ENCODE measurements at regions not wholly inside any gene's neighbourhood (a gene's known extent, or its start where the extent isn't known, plus 50 kb on each side); places are given as distances from the start of the nearest gene placed in this dataset.
A peak's percentile ranks its signal among the peaks of the same experiment; 100 is the strongest.
"Not testable (repeated sequence)": the region's sequence is repeated elsewhere in the genome, so short reads cannot be mapped to it uniquely, and the experiment has no call there.

DNA sequence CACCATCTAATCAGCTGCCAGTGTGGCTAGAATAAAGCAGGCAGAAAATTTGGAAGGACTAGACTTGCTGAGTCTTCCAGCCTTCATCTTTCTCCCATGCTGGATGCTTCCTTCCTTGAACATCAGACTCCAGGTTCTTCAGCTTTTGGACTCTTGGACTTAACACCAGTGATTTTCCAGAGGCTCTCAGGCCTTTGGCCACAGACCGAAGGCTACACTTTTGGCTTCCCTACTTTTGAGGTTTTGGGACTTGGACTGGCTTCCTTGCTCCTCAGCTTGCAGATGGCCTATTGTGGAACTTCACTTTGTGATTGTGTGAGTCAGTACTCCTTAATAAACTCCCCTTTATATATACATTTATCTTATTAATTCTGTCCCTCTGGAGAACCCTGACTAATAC is 129.8 kb upstream of the MB21D2 start:
- not testable (repeated sequence) for DNase-seq (ENCODE audit: low spot score)

DNA sequence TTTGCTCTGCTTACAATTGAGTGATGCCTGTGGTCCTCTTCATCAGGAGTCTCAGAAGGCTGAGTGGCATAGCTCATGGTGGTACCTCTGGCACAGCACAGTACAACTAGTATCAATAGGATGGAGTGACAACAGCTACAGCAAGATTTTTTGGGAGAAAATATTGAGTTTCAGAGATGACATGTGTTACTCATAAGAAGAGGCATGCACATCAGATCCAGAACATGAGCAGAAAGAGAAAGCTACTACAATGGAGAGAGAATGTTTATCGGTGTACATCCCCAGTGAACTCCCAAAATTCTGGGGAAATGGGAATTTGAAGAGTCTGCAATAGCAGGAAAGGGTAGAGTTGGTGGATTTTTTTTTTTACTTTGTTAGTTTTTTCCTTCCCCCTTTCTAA is 130.5 kb upstream of the MB21D2 start:
- DNase-seq (ENCODE audit: low spot score): no peak

DNA sequence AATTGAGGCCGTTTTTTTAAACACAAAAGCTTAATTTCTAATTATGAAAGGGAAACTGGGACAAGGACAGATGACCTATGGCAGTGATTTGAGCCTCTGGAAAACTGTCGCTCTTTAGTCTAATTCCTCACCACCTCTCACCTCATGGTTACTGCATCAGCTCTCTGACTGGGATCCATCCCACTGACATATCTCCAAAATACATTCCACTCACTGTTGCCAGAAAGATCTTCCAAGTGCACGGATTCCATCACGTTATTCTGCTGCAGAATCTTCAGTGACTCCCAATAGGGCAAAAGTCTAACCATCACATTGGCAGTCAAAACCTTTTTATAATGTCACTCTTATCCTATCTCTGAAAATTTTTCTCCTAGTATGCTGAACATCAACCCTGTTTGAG is 132.3 kb upstream of the MB21D2 start:
- no peak for DNase-seq (ENCODE audit: low spot score)

DNA sequence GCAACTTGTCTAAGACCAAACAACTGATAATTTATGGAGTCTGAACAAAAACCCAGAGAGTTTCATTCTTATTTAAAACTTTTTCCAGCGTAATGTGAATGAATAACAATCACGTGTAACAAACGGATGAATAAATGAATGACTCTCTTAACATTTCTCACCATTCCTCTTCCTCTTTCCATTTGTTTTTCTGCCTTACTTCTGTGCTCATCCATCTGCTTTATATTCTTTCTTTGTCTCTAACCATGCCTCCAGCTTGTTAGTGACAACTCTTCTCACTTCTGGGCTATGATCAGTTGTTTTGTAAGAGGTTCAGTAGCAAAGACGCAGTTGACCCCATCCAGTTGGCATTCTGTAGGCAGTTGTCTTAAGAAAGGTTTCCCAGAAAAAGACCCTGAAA is 133.7 kb upstream of the MB21D2 start:
- no peak for DNase-seq (ENCODE audit: low spot score)

DNA sequence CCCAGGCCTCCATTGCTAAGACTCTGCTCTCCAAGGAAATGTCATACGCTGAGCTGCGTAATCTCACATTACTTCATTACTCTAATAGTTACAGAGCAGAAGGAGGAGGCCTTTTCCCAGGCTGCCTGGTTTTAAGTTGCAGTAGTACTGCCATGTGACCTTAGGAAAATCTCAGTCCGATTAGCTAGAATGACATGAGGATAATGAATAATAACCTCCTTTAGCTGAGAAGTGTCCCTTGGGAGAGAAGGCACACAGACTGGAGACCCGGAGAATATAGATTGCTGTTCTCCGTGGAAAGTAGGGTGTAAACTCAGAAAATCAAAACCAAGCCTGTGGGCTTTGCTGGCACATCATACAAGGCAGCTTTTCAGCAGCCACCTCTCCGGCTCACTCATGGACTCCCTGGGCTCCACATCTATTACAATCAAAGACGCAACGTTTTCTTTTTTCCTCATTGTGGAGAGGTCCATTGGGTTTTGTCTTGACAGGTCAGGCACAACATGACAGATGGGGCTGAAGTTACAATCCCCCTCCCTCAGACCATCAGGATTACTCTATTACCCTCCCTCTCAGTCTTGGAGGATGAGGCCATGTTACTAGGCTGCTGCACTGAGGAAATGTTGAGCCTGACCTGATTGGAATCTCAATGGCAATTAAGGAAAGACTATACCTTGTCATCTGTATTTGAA is 134.8 kb upstream of the MB21D2 start:
- DNase-seq (ENCODE audit: low spot score): no peak

DNA sequence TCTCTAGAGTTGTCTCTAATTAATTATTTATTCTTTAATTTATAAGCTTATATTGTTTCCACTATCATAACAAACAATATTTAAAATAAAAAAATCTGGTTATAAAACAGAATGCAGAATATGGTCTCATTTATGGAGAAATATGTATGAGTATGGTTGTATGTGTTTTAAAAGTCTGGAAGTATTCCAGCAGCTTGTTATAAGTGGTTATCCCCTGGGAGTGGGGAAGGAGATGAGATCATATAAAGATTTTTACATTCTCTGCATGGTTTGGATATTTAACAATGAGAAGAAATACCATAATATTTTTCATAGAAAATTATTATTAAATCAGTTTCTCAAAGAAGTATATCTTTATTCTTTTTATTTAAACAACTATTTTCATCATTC is 135.4 kb upstream of the MB21D2 start:
- DNase-seq (ENCODE audit: low spot score): no peak

DNA sequence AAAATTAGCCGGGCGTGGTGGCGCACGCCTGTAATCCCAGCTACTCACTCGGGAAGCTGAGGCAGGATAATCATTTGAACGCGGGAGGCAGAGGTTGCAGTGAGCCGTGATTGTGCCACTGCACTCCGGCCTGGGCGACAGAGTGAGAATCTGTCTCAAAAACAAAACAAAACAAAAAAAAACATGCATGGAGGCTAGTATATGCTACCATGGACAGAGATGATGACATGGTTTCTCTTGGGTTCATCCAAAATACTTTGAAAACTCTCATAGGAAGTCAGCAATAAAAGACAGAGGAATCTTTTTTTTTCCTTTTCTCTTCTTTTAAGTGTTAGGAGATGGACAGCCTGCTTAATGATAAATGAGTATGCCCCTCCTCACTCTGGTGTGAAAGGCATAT is 137.7 kb upstream of the MB21D2 start:
- DNase-seq (ENCODE audit: low spot score): no peak

DNA sequence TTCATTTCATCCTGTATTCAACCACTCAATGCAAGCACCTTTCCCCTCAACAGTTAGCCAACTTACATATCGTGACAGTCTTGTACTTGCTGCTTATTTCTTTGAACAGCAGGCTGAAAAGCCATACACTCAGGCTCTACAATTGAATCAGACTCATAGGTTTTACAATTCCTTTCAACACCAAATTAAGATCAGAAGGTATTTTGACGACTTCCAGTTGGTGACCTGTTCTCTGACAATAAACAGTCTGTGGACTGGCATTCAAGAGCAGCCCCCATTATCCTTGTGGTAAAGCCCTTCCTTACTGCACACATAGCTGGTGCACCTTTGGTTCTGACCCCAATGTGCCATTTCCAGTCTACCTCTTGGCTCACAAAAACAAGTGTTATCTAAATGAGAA is 140.0 kb upstream of the MB21D2 start:
- no peak for DNase-seq (ENCODE audit: low spot score)

DNA sequence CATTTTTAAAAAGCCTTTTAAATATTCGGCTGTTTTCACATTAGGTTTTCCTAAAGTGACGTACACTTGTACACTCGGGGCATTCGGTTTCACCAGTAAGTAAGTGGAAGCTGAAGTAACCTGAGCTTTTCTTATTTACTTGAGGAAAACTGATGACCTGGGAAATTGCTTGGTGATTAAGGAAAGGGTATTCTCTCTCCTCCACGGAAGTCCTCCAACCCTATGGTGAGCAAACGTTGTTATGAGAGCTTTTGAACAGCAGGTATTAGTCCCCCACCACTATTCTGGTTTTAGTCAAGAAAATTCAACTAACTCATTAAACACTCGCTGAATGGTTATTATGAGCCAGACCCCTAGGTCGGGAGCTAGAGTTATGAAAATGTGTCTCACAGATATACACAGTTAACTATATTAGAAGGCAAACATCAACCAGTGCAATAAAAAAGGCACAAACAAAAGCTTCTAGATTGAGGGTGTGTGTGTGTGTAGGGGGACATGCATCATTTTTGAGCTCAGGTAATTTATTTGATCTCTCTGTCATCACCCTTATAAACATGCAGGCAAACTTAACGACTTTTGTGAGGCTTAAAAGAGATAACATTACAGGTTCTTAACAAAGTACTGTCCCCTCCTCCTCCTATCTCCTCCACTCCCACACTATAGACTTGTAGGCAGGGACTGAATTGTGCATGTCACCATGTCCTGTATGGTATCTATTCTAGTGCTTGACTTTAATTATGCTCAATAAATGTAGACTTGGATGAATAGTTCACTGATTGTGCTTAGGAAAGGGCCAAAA is 143.3 kb upstream of the MB21D2 start:
- no peak for DNase-seq (ENCODE audit: low spot score)

DNA sequence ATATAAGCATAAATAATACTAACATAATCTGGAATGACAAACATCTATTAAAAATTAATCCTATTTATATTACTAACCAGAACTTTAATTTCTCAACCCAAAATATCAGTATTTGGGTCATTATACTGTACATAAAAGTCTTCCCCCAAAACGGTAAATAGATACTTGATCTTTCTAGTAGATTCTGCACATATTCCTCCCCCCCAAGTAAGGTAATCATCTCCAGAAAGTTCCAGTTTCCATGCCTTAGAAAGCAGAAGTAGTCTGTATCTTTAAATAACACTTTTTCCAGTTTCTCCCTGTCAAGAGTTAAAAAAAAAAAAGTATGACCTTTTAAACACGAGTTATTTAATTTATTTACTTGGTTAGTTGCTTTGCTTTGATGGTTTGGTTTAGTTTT is 150.7 kb upstream of the MB21D2 start:
- no peak for DNase-seq (ENCODE audit: low spot score)

DNA sequence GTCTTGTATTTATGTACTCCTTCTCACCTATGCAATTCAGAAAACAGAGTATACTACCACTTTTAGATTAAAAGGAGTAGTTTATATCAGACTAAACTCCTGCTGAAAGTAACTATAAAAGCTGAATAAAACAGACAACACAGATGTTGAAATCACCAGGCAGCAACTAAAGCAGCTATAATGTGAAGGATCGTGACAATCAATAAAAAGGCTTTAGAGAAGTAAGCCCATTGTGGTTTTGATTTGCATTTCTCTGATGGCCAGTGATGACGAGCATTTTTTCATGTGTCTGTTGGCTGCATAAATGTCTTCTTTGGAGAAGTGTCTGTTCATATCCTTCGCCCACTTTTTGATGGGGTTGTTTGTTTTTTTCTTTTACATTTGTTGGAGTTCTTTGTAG is 152.1 kb upstream of the MB21D2 start:
- DNase-seq (ENCODE audit: low spot score): not testable (repeated sequence)

DNA sequence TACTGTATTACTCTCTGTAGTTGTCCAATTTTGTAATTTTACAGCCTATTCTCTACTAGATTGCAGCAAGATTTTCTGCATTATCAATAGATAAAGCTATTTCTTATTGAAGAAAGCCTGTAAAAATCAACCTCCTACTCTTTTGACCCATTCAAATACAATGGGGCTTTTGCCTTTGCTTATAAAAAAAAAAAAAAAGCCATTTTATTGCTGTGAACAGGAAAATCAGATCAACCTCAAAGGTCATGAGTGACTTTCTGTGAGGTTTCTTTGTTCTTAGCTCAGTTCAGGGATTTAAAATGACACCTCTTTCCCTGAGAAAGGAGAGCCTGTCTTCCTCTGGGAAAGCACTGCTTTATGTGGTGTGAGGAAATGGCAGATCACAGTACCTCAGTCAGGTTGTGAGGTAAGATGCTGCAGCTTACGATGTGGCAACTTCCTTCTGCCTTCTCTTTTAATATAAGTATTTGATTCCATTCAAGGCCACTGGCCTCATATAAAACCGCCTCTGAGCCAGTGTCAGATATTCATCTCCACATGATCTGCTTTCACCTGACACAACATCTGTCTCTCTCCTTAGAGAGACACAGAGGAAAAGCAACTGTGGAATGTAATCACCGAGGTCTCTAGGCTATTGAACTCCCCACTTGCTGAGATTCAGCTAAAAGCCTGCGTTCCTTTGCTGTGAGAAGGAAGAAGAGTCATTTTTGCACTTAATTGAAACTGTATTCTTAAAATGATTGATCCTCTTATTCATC is 161.5 kb upstream of the MB21D2 start:
- DNase-seq (ENCODE audit: low spot score): no peak

DNA sequence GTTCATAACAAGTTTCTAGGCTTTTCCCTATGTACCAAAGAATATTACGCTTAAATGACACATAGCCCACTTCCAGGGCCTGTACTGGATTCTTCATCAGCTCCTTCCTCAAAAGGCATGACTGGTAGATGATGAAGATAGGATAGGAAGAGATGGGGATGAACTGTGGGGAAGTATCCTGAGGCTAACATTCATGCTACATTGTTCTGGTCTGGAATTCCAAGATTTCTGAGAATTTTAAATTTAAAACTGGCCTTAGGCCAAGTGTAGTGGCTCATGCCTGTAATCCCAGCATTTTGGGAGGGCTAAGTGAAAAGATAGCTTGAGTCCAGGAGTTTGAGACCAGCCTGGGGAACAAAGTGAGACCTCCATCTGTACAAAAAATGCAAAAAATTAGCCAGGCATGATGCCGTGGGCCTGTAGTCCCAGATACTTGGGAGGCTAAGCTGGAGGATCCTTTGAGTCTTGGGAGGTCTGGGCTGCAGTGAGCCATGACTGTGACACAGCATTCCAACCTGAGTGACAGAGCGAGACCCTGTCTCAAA is 160.1 kb upstream of the PLAAT1 start:
- DNase-seq (ENCODE audit: low spot score): no peak

DNA sequence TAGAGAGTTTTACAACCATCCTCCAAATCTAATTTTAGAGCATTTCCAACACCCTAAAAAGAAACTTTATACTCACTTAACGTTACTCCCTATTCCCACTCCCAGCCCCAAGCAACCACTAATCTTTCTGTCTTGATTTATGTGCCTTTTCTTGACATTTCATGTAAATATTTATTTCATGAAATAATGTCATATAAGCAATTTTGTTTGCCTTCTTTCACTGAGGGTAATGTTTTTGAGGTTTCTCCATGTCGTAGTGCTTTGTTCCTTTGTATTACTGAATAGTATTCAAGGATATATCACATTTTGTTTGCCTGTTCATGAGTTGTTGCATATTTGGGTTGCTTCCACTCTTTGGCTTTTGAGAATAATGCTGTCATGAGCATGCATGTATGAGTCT is 155.4 kb upstream of the PLAAT1 start:
- DNase-seq (ENCODE audit: low spot score): no peak

DNA sequence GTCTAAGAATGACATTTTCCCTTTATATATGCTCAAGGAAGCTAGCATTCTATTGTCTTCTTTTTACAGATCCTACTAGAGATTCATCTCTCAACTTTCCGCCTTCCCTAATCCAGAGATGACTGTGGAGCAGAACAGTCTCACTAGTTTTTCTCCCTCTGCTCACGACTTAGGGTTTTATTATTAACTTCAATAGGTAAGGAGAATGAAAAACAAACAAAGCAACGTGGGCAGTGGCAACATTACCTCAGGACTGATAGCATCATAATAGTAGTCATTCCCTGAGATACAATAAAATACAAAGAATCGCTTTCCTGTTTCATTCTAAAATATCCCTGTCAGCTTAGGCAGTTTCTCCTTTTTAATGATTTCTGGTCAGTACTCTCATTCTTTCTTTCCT is 154.3 kb upstream of the PLAAT1 start:
- no peak for DNase-seq (ENCODE audit: low spot score)

DNA sequence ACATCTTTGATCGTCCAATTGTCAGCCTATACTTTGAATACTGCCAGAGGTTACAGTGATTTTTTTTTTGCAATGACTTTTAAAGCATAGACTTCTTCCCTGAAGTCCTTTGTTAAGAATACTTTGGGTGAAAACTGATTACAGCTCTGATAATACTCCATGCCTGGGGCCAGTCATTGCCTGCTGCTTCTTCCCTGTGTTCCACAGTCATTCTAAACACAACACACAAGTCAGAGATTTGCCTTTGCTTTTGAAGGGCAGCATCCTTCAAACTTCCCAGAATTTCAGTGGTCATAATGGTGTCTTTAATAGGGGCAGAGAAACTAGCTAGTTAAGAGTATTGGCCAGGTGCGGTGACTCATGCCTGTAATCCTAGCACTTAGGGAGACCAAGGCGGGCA is 153.7 kb upstream of the PLAAT1 start:
- DNase-seq (ENCODE audit: low spot score): no peak

DNA sequence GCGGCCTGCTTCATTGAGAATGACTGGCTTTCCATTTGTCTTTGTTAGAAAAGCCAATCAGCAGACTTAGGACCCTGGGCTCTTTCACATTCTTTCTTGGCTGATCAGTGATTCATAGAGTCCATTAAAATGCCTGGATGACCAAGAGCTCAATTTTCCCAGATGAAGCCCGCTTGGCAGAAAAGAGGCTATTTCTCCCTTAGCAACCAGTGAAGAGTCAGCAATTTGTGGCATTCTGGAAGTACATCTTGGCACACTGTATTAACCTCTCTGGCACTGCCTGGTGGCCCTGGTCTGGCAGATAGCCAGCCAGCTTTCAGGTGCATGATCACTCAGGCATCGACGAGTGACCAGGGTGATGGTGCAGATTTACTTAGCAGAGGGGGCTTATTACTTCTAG is 145.7 kb upstream of the PLAAT1 start:
- DNase-seq (ENCODE audit: low spot score): no peak

DNA sequence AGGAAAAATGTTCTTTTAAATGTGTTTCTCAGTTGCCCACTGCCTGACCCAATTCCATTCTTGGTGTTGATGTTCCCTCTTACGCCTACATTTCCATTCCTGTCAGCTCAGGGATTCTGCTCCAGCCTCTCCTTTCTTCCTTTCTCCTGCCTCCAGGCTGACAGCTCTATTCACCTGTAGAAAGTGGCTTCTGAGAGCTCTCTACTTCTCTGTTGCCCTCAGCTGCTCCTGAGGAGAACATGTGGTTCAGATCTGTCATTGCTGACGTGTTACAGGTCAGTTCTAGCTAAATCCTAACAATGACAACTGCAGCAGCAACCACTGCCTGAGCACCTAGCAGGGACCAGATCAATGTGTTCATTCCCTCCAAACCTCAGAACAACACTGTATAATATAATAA is 144.9 kb upstream of the PLAAT1 start:
- no peak for DNase-seq (ENCODE audit: low spot score)

DNA sequence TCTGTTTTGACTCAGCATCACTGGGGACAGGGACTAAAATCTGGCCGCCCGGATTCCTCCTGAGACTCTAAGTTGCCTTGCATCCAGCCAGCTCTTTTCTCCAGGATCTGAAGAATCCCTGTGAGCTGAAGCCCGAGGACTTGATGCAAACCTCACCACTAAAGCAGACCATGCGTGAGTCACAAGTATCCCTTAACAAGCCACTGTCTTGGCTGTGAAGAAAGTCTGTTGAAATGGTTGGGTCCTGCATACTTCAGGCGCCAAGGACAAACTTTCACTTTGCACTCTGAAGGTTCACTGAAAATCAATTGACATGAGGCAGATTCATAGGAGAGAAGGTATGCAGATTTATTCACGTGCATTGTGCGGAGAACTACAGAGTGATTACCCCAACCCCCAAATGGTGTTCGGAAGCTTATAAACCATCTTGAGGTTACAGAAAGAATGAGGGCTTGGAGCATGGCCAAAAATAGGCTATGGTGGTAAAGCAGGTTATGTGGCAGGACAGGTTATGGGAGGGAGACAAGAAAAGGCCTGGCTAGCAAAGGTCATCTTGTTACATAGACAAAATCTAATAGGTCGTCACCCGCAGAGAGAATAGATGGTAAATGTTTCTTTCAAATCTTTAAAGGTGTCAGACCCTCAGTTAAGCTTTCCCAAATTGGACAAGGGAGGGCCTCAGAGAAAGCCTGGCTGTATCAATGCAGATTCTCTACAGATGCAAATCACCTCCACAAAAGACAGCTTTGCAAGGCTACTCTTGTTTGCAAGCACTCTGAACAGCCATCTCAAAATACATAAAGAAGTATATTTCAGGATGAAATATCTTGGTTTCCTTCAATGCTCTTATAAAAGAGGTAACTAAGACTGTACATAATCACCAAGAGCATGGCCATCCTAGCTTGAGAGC is 126.3 kb upstream of the PLAAT1 start:
- peak; percentile 54 for DNase-seq (ENCODE audit: low spot score)

DNA sequence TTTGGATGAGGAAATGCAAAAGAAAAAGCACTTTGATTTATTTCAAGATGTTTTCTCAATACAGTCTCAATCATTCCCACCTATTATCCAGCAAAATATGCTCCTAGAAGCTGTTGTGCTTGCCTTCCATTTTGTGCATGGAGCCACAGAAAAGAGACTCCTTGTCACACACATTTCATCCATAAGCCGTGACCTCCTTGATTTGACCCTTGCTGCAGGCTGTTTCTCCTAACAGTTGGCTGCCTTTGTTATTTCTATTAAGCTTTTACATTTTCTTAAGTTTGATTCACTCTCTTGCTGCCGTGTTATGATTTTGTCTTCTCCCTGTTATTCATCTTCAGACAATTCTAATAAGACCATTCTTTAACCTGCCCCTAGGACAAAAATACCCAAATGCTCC is 124.2 kb upstream of the PLAAT1 start:
- DNase-seq (ENCODE audit: low spot score): no peak

DNA sequence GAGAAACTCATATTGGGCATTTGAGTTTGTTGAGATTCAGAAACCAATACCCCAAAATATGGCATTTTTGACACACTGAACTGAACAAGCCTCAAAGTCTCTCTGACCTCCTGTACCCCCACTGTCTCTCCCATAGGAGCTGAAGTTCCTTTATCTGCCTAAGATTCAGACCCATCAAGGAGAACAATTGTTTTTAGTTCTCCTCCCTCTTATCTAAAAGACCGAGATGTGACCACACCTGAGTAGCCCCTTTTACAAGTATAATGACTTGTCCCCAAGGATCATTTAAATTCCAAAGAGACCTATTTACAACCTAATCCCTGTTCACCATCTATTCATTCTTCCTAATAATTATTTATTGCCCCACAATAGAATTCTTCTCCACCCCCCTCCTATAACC is 122.1 kb upstream of the PLAAT1 start:
- DNase-seq (ENCODE audit: low spot score): no peak

DNA sequence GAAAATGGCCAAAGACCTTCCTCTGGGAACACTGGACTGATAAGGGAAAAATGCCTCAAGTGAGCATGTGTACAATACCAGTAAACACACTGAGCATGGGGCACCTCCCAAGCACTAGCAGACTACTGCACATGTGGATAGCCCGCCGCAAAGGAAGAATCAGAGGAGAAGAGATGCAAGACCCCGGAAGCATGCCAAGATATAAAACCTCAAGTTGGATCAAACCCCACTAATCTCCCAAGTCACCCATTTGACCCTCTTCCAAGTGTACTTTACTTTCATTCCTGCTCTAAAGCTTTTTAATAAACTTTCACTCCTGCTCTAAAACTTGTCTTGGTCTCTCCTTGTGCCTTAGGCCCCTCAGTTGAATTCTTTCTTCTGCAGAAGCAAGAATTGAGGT is 121.1 kb upstream of the PLAAT1 start:
- DNase-seq (ENCODE audit: low spot score): no peak

Data from H4 (cell line).